GM18870 (cell line): ENCODE measurements at regions not wholly inside any gene's neighbourhood (a gene's known extent, or its start where the extent isn't known, plus 50 kb on each side); places are given as distances from the start of the nearest gene placed in this dataset.

Source experiments
- ATAC-seq: cut with Tn5 transposase; IDR thresholded peaks from one replicate; pipeline ENCODE4 v1.9.1; 2021; ENCODE audit warnings: moderate library complexity; ENCODE audit not compliant: unreplicated experiment

DNA sequence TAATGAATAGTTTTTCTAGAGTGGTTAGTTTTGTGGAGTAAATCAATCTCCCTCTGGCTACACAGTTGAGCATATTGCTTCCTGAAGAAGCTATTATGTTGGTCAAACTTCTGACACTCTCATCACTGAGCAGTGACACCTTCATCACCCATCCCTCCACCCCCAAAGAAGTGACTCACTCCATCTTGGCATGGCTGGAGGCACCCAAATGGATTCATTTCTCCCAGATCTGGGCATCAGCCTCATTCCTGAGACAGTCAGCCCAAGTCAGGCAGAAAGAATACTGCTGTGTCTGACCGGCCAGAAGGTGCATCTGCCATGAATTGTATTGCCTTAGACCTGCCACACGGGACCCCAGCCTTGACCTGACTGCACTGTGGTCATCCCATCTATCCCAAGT is 117.0 kb upstream of the HABP2 start:
- no peak for ATAC-seq

DNA sequence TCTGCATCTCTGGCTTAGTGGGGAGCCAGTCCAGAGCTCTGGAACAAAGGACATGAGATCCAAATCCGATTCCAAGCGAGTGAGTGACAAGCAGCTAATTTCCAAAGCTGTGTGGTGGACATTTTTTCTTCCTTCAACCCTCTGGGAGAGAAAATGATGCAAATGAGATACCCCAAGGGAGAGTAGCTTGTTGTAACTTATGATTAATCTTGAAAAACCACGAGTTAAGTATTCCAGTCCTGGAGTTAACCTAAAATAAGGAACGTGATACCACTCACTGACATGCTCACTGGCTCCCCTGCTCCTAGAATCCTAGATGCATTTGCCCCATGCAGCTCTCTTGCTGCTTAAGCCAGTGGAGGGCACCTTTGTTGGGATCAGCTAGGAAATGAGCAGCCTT is 116.0 kb upstream of the HABP2 start:
- no peak for ATAC-seq

DNA sequence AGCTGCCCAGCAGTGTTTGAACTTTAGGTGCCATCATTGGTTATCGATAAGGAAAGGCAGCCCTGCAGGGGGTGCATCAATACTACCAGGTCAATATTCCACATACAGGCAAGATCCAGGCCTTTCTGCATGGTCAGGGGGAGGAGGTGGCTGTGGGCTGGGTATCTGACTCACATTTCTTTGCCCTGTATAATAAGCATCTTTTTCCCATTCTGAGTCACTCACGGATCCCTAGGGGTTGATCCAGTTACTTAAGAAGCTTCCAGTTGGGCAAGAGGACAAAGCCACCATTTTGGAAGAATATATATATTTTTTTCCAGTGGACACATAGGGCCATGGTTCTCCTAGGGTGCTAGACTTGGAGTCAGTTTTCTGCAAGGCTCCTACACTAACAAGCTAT is 114.2 kb upstream of the HABP2 start:
- no peak for ATAC-seq

DNA sequence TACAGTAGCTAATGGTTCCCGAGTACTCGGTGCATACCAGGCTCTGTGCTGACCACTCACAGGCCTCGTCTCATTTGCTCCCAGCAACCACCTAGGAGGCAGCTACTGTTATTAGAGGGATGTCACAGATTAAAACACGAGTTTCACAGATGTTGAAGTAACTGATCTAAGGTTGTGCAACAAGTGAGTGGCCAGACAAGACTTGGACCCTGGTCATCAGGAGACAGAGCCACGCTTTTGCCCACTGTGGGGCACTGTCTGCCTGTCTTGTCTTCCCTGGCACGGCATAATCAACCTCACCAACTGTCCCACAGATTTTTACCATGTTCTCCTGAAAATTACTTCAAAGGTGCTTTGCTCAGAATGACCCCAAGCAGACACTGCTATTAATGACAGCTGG is 111.6 kb upstream of the HABP2 start:
- no peak for ATAC-seq

DNA sequence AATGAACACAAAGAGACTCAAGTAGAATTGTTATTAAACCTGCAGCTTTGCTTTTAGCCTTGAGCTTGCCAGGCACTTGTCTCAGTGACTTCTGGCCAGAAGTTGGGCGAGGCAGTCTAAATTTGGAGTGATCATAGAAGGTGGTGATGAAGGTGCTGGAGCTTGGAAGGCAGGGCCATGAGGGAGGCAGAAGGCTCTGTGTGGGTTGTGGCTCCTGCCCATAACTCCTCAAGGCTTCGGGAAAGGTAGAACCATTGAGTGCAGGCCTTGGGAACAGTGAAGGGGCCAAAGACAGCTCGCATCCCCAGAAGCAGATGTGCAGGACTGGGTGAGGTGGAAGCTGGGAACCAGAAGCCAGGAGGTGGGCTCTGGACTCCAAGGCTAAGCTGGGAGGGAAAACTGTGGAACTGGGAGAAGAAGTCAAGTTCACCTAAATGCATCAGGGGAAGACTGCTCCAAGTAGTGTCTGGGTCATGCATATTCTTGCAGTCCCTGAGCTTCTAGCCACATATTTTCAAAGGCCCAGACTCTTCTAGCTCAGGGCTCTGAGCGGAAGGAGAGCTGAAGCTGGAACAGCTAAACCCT is 111.1 kb upstream of the HABP2 start:
- no peak for ATAC-seq

DNA sequence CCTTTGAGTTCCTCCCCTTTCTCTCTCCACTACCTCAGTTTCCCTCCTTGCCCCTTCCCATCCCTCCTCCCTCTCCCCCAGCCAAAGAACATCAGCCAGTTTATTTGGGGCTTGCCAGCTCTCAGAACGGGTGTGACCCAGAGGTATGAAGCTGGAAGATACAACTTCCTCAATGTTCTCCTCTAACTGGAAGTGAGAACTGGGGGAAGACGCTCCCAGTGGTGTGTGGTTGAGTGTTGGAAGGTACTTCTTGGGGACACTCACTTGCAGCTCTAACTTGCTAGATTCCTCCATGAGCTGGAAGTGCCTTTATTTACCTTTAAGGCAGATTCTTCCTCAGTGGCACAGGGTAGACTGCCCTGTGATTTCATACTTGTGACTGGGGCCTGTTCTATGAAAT is 110.5 kb upstream of the HABP2 start:
- no peak for ATAC-seq

DNA sequence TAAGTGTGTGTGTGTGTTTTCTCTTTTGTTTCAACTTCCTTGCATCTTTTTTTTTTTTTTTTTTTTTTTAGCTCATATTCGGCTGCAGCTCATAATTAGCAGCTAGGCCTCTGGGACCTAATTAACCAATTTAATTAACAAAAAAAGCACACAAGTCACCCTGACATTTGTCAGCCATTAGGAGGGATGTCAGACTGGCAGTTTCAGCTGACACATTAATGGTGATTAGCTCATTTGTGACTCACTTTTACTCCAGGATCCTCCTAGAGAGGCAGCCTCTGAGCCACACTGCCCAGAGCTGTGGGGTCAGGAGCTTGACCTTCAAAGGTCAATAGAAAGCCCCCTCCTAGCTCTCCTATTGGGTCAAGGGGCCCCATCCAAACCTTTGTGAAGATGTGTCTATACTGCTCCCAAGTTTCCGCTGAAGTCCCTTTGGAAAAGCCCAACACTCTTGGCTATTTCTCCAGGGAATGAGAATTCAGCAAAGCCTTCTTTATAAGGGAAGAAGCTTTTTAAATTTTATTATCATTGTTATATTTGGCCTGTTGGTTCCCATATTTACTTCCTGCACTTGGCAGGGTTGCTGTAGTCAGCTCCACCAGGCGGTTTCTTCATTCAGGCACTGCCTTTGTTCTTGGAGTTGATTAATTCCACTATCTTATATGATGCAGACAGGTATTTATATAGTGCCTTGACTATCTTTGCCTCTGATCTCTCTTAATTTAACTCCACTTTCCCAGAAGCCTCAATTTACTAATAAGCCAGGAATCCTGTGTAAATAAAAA is 109.5 kb upstream of the HABP2 start:
- no peak for ATAC-seq

DNA sequence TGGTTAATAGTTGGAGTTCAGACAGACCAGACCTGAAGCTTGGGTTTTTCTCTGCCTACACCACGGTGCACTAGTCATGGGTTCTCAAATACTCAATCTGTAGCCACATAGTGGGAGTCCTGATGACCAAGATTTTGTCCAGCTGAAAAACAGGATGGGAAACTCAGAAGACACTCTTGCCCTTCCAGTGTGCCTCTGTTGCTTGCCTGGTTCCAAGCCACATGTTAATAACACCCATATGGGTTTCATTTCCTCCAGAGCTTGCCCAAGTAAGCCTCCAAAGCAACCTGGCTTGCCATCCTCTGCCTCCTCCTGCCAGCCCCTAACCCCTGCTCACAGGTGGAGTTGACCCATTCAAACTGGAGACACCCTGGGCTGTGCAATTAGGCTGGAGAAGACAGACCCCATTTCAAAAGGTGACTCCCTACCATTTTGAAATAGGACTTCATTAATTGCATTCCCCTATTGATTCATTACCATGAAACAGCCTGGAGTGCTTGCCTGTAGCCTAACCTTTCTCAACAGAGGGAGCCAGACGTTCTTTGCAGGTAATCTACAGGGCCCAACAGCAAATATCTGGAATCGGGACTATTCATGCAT is 108.0 kb upstream of the HABP2 start:
- no peak for ATAC-seq

DNA sequence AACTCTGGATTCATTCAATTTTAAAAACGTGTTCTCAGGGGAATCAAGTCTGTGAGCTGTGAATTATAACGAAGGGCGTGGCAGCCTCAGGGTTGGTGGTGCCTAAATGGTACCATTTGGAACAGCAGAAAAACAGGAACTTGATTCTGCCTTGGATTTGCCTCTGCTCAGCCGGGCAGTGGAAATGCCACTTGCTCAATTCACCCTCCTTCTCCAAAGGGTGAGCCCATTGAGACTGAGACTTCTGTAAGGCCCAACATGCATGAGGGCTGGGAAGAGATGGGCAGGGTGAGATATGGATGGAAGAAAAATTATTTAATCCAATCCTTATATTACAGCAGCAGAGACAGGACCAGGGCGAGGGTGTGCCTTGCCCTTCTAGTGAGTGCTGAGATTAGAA is 107.1 kb upstream of the HABP2 start:
- no peak for ATAC-seq

DNA sequence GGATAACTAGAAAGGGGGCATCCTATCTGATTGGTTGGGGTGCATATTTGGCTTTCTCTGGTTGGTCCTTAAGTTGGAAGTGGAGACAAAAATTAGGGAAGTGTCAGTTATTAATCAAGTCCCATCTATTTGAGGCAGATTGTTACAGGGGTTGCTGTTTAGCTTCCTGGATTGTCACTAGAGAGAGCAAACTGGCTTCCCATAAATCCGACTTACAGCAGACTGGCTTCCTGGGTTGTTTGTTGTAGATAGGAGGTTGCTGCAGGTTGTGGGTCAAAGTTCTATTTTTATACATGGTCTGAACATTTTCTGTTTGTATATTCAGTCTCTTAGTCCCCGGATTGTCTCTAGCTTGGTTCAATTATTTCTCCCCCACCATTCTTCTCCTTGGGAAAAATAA is 106.1 kb upstream of the HABP2 start:
- no peak for ATAC-seq

DNA sequence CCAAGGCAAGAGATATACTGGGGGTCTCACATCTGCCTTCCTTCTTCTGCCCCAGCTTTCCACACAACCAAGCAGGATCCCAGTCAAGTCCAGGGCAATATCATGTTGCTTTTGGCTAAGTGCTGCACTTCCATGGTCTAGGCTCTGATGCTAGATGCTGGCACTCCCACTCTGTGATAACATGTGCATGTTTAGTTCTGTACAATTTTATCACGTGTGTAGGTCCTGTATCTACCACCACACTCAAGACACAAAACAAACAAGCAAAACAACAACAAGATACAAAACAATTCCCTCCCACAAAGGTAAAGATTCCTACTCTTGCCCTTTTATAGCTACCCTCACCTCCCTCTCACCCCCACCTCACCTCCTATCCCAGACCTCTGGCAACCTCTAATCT is 105.6 kb upstream of the HABP2 start:
- ATAC-seq: no peak

DNA sequence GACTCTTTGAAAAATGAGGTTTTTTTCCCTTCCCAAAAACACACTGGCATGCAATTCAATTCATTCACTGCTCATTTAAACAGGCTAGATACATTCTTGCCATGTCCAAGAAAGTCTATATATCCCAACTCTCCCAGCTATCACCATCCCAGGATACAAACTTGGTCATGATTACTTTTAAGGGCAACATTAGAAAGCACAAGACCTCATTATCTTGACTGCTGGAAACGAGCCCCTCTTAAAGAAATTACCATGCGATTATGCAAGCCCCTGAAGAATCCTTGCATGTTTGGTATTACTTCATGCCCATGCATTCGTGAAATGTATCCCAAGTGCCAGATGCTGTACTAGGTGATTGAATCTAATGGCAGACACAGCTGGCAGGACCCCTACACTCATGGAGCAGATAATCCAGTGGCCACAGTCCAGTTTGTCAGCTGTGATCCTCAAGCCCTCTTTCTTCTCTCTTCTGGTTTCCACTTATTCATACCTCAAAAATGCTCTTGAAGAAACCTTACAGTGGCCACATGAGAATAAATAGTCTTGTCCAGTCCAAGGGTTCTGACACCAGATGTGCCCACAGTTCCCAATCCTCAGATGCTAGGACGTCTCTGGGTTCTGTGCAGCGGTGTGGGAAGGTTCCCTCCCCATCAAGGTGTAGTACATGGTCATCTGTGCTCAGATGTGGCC is 103.7 kb upstream of the HABP2 start:
- ATAC-seq: no peak

DNA sequence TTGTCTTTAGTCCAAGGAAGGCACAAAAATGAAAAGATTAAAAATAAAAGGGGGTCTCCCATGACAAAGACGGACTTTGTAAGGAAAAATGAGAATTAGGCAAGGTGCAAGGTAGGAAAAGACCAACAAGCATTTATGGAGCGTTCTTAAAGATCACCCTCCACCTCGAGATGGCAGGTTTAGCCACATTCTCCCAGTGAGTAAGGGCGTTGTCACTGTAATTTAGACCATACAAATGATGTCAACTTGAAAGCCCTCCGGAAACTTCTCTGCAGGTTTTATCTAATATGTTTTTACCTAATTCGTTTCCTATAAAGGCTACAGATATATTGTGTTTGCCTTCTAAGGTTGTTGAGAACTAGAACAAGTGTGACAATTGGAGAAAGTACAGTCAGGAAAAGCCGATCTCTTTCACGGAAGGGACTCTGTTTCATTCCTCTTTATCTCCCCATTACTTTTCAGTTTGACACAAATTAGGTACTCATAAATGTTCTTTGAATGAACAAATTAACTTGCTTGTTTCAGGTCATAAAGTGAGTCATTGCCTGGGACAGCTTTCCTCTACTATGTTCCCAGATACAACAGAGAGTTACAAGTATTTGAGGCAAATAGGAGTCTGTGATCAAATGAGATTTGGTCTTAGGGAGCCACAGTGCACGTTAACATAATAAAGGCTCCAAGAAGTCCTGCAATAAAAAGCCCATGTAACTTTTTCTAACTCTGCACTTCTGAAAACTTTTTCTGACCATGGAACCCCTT is 102.6 kb upstream of the HABP2 start:
- ATAC-seq: no peak

DNA sequence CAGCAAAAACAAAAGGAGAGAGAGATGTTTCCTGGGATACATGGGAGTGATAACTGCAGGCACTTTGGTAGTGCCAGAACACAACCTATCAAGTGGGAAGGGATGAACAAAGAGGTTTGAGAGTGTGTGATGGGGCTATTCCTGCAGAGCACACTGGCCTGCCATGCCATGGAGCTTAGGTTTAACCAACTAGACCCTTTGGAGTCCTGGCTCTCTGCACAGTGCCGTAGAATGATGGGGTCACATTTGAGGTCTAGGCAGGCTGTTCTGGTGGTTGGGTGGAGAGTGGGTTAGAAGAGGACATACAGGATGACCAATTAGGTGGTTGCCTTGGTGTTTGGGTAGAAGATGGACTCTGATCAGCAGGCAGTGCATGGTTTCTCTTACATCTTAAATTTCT is 101.9 kb upstream of the HABP2 start:
- ATAC-seq: no peak

DNA sequence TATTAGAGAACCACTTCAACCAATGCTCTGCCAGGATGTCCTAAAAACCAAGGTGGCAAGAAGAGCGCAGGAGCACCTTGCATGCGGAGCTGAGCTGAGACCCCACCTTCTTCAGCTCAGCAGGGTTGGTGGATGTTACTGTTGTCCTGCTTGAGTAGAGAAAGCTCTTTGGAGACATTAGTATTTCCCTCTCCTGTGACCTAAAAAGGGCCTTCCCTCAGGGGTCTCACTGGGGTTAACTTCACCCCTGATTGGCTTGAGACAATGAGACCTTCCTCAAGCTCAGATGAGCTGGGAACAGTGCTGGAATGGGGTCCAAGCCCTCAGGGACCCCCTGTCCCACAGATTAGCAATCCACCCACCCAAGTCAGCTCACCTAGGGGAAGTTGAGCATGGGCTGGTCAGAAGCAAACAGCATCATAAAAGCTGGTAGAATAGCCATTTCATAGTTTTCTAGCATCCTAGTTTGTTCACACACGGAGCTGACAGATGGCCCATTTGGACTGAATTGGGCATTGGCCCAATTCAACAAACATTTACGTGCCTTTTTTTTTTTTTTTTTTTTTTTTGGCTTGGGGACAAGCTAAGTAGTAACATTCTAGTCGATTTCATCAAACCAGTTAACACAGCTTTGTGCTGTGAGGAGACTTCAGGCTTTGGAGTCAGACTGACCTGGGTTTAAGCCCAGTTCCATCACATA is 100.6 kb upstream of the HABP2 start:
- ATAC-seq: no peak

DNA sequence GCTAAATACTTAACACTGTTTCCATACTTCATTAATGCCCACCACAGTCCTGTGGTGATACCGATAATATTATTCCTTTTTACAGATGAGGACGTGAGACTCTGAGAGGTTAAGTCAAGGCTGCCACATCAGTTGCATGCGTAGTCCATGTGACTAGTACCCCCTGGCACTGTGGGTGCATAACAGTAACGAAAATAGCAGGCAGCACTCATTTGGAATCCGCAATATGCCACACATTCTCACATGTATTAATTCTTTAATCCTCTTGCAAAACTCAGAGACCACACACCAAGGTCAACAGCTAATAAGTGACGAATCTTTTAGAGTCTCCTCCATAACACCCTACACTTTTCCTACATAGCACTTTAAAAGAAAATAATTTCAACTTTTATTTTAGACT is 99.5 kb upstream of the HABP2 start:
- no peak for ATAC-seq

DNA sequence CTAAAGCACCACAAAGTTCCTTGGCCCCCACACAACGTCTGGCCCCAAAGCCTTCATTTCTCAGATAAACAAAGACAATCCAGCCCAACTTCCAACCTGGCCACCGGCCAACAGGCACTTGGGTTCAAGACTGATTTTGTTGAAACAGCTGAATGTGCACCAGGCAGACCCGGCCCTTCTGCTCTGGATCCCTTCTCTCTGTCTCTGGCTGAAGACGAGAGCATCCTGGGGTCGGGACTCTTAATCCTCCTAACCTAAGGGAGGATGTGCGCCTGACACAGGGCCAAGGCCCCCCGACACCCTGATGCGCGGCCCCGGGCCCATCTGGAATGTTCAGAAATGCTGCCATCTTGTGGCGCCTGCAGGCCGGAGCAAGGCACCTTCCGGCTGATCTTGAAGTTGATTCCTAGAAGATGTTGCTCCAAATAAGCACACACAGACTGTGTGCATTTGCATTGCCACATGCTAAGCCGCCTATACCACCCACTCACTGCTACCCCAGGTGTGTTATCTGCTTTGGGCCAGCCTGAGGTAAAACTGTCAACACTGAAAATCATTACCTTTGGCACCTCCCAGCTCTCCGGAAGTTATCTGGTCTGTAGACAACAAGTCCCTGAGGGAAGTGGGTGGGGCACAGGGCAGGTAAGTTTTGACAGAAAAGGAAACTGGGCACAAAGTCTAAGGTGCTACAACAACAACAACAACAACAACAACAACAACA is 98.4 kb upstream of the HABP2 start:
- ATAC-seq: no peak

DNA sequence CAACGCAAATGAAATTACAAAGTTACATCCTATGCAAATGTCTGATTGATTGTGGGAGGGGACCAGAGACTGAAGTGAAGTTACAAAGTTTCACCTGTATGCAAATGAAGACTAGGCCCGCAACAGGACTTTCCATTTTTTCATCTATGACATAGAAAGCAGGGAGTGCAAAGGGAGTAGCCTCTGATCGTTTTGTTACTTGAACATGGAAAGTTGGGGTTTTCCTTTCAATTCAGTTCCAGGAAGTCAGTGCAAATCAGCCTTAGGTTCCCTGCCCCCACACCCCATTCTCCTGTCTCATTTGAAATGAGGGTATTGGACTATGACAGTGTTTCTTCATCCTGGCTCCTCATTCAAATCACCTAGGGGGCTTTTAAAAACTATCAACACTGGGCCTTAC is 96.9 kb upstream of the HABP2 start:
- ATAC-seq: no peak

DNA sequence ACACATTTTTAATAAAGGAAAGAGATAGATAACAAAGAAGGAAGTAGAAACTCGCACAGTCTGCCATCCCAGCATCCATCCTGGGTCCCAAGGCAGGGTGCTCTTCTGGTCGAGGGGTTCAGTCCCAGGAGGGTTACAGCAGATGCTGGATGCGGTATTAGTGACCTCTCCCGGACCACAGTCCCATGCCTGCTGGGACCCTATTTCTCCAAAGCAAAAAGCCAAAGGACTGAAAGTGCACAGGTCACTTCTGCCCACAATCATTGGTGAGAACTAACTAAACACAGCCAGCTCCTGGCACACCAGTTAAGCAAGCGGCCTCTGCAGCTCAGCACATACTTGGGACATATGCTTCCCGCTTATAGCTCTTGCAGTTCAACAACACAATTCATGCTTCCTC is 96.1 kb upstream of the HABP2 start:
- no peak for ATAC-seq

DNA sequence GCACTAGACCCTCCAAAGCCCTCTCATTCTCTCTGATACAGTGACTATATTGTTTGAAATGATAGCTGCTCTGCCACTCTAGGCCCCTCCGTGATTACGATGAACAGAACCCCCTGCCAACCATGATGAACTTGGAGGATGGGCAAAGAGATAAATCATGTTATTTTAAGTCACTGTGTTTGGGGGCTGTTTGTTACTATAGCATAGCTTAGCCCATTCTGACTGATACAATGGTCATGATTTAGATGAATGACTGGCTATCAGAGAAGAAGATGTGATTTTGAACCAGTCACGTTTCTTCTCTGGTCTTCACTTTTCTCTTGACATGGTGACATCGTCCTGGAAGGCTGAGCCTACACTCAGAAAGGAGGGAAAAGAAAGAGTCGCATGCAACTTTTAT is 95.4 kb upstream of the HABP2 start:
- ATAC-seq: no peak
